ENCODE measurements at regions not wholly inside any gene's neighbourhood (a gene's known extent, or its start where the extent isn't known, plus 50 kb on each side); places are given as distances from the start of the nearest gene placed in this dataset.

- no peak for TF ChIP-seq CTCF (conservative IDR thresholded peaks at IDR 0.05; ENCODE audit: low read depth, low read length)
- TF ChIP-seq EZH2 (IDR thresholded peaks at IDR 0.05; ENCODE audit: low read length, unreplicated experiment): no peak
Observed at GRCh38 chr5:3309538-3309937, 286.1 kb upstream of the IRX1 start.
